Fibroblast of lung (primary cell): ENCODE measurements at regions not wholly inside any gene's neighbourhood (a gene's known extent, or its start where the extent isn't known, plus 50 kb on each side); places are given as distances from the start of the nearest gene placed in this dataset.

ENCODE experiments used
- DNase-seq, 2 donors: peaks; one replicate each; pipeline versions ENCODE4 v3.0.0 to v3.0.0-alpha.2; 2010; ENCODE audit warnings: low read depth in 2 of 2
- H2AFZ ChIP-seq: 2 replicates; pipeline ENCODE4 v1.5.1; 2012; ENCODE audit warnings: low read length, control low read depth, inconsistent platforms
- H3K27ac ChIP-seq: 2 replicates; pipeline ENCODE4 v1.5.1; 2011; ENCODE audit warnings: low read length, control low read depth; ENCODE audit not compliant: insufficient read depth
- H3K27me3 ChIP-seq: 2 replicates; pipeline ENCODE4 v1.5.1; 2011; ENCODE audit warnings: mild to moderate bottlenecking, low read length; ENCODE audit not compliant: control insufficient read depth, insufficient read depth
- H3K36me3 ChIP-seq: 2 replicates; pipeline ENCODE4 v1.5.1; 2011; ENCODE audit warnings: low read length; ENCODE audit not compliant: control insufficient read depth, insufficient read depth
- H3K4me1 ChIP-seq: 2 replicates; pipeline ENCODE4 v1.5.1; 2011; ENCODE audit warnings: low read length; ENCODE audit not compliant: control insufficient read depth, insufficient read depth; ENCODE audit errors: extremely low read depth
- H3K4me2 ChIP-seq: 2 replicates; pipeline ENCODE4 v1.5.1; 2011; ENCODE audit warnings: low read length, control low read depth; ENCODE audit not compliant: insufficient read depth; ENCODE audit errors: extremely low read depth
- H3K4me3 ChIP-seq, 4 experiments: fragments of 200-600 bp in 1 of 4; sonication (generic) in 1 of 4; replicated peaks in 1 of 4; 2 replicates each; pipeline ENCODE4 v1.5.1; 2011 to 2016; ENCODE audit warnings: low read length in 4 of 4, low read depth in 3 of 4, mild to moderate bottlenecking in 3 of 4, control low read depth in 2 of 4, inconsistent platforms in 1 of 4, mixed read lengths in 1 of 4; ENCODE audit not compliant: insufficient read depth in 1 of 4; ENCODE audit errors: control extremely low read depth in 1 of 4
- H3K79me2 ChIP-seq: 2 replicates; pipeline ENCODE4 v1.5.1; 2012; ENCODE audit warnings: mild to moderate bottlenecking, low read length, inconsistent platforms; ENCODE audit not compliant: control insufficient read depth, insufficient read depth
- H3K9ac ChIP-seq: 2 replicates; pipeline ENCODE4 v1.5.1; 2011; ENCODE audit warnings: mild to moderate bottlenecking, low read length, control low read depth; ENCODE audit not compliant: insufficient read depth
- H3K9me3 ChIP-seq: 2 replicates; pipeline ENCODE4 v1.5.1; 2012; ENCODE audit warnings: low read depth, low read length; ENCODE audit not compliant: control insufficient read depth, insufficient read depth
- H4K20me1 ChIP-seq: 2 replicates; pipeline ENCODE4 v1.5.1; 2011; ENCODE audit warnings: low read length; ENCODE audit not compliant: control insufficient read depth, insufficient read depth; ENCODE audit errors: extremely low read depth
- CTCF ChIP-seq, 2 donors: IDR thresholded peaks in 1 of 2; conservative IDR thresholded peaks in 1 of 2; 1 replicate in 1 of 2; 2 replicates in 1 of 2; pipeline ENCODE4 v1.5.1; 2011 to 2012; ENCODE audit warnings: low read length in 2 of 2, control low read depth in 1 of 2, inconsistent platforms in 1 of 2, low read depth in 1 of 2, mild to moderate bottlenecking in 1 of 2
- EZH2 ChIP-seq: IDR thresholded peaks from 2 replicates; pipeline ENCODE4 v1.5.1; 2012; ENCODE audit warnings: low read length, control low read depth, mild to moderate bottlenecking; ENCODE audit errors: missing control alignments

- Histone ChIP-seq H2AFZ (no peak overlapping the region), H3K9ac (no peak overlapping the region), H3K4me1 (peaks cover 2% of the 10 kb centered on the region), H3K79me2 (no peaks in the 10 kb centered on the region), H3K36me3 (no peaks in the 10 kb centered on the region), H3K4me2 (peak overlapping the region; percentile 11), H3K27ac (no peak overlapping the region), H3K9me3 (no peaks in the 10 kb centered on the region), H3K4me3 (no peak overlapping the region), H3K27me3 (no peaks in the 10 kb centered on the region), H4K20me1 (no peaks in the 10 kb centered on the region)
- peak in 1 of 2 donors; percentile 59 for DNase-seq
- no peak for TF ChIP-seq EZH2
- no peak for TF ChIP-seq CTCF (conservative IDR thresholded peaks at IDR 0.05 in 1 of 2, IDR thresholded peaks at IDR 0.05 in 1 of 2; ENCODE audit: low read depth in 1 of 2, low read length in 2 of 2)
Observed at GRCh38 chr2:177325554-177325953, 61.0 kb upstream of the NFE2L2 start.

- Histone ChIP-seq H3K36me3 (no peaks in the 10 kb centered on the region), H3K4me2 (no peak overlapping the region), H3K27ac (no peak overlapping the region), H3K9me3 (no peaks in the 10 kb centered on the region), H3K4me3 (no peak overlapping the region), H3K9ac (no peak overlapping the region), H3K4me1 (peaks cover 2% of the 10 kb centered on the region), H3K27me3 (no peaks in the 10 kb centered on the region), H4K20me1 (no peaks in the 10 kb centered on the region), H3K79me2 (no peaks in the 10 kb centered on the region), H2AFZ (no peak overlapping the region)
- no peak for DNase-seq
- TF ChIP-seq EZH2: no peak
Observed at GRCh38 chr2:177326005-177326404, 61.5 kb upstream of the NFE2L2 start.

GRCh38 chr2:177326591-177326990, 62.1 kb upstream of the NFE2L2 start:
- Histone ChIP-seq H3K9me3 (no peaks in the 10 kb centered on the region), H3K9ac (no peak overlapping the region), H3K36me3 (no peaks in the 10 kb centered on the region), H4K20me1 (no peaks in the 10 kb centered on the region), H3K79me2 (no peaks in the 10 kb centered on the region), H3K4me2 (no peak overlapping the region), H2AFZ (no peak overlapping the region), H3K4me1 (peaks cover 2% of the 10 kb centered on the region), H3K4me3 (no peak overlapping the region), H3K27me3 (no peaks in the 10 kb centered on the region), H3K27ac (no peak overlapping the region)
- TF ChIP-seq EZH2: no peak
- TF ChIP-seq CTCF (conservative IDR thresholded peaks at IDR 0.05 in 1 of 2, IDR thresholded peaks at IDR 0.05 in 1 of 2; ENCODE audit: low read depth in 1 of 2, low read length in 2 of 2): no peak
- DNase-seq: no peak

GRCh38 chr2:177327009-177327408, 62.5 kb upstream of the NFE2L2 start:
- Histone ChIP-seq H3K9me3 (no peaks in the 10 kb centered on the region), H3K27ac (no peak overlapping the region), H3K4me2 (no peak overlapping the region), H3K4me1 (peaks cover 4% of the 10 kb centered on the region), H3K4me3 (no peak overlapping the region), H3K36me3 (no peaks in the 10 kb centered on the region), H3K27me3 (no peaks in the 10 kb centered on the region), H4K20me1 (no peaks in the 10 kb centered on the region), H3K79me2 (no peaks in the 10 kb centered on the region), H3K9ac (no peak overlapping the region), H2AFZ (no peak overlapping the region)
- no peak for DNase-seq
- no peak for TF ChIP-seq EZH2
- no peak for TF ChIP-seq CTCF (conservative IDR thresholded peaks at IDR 0.05 in 1 of 2, IDR thresholded peaks at IDR 0.05 in 1 of 2; ENCODE audit: low read depth in 1 of 2, low read length in 2 of 2)
